HFF-Myc (cell line): ENCODE measurements at regions not wholly inside any gene's neighbourhood (a gene's known extent, or its start where the extent isn't known, plus 50 kb on each side); places are given as distances from the start of the nearest gene placed in this dataset.
"Not testable (repeated sequence)": the region's sequence is repeated elsewhere in the genome, so short reads cannot be mapped to it uniquely, and the experiment has no call there.

Experiments used
- DNase-seq: peaks from one replicate; pipeline ENCODE4 v3.0.0-alpha.2; 2011; ENCODE audit warnings: low read depth; ENCODE audit errors: extremely low read depth
- H3K4me3 ChIP-seq: replicated peaks from 2 replicates; pipeline ENCODE4 v1.5.1; 2011; ENCODE audit warnings: low read depth, mild to moderate bottlenecking, control low read depth, low read length
- TF ChIP-seq, protein P1 (sequence below): IDR thresholded peaks from 2 replicates; pipeline ENCODE4 v1.5.1; 2012; ENCODE audit warnings: mild to moderate bottlenecking, low read depth, low read length, control low read depth; ENCODE audit errors: missing control alignments

DNA sequence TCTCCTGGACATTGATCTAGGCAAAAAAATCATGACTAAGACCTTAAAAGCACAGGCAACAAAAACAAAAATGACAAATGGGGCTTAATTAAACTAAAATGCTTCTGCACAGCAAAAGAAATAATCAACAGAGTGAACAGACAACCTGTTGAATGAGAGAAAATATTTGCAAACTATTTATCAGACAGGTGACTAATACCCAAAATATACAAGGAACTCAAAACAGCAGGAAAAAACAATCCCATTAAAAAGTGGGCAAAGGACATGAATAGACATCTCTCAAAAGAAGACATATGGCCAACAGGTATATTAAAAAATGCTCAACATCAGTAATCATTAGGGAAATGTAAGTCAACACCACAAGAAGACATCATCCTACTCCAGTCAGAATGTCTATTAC, 166.8 kb downstream of the MTERF1 start:
- DNase-seq: no peak
- no peak overlapping the region for H3K4me3 ChIP-seq
- TF ChIP-seq, protein P1, sequence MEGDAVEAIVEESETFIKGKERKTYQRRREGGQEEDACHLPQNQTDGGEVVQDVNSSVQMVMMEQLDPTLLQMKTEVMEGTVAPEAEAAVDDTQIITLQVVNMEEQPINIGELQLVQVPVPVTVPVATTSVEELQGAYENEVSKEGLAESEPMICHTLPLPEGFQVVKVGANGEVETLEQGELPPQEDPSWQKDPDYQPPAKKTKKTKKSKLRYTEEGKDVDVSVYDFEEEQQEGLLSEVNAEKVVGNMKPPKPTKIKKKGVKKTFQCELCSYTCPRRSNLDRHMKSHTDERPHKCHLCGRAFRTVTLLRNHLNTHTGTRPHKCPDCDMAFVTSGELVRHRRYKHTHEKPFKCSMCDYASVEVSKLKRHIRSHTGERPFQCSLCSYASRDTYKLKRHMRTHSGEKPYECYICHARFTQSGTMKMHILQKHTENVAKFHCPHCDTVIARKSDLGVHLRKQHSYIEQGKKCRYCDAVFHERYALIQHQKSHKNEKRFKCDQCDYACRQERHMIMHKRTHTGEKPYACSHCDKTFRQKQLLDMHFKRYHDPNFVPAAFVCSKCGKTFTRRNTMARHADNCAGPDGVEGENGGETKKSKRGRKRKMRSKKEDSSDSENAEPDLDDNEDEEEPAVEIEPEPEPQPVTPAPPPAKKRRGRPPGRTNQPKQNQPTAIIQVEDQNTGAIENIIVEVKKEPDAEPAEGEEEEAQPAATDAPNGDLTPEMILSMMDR: no peak

DNA sequence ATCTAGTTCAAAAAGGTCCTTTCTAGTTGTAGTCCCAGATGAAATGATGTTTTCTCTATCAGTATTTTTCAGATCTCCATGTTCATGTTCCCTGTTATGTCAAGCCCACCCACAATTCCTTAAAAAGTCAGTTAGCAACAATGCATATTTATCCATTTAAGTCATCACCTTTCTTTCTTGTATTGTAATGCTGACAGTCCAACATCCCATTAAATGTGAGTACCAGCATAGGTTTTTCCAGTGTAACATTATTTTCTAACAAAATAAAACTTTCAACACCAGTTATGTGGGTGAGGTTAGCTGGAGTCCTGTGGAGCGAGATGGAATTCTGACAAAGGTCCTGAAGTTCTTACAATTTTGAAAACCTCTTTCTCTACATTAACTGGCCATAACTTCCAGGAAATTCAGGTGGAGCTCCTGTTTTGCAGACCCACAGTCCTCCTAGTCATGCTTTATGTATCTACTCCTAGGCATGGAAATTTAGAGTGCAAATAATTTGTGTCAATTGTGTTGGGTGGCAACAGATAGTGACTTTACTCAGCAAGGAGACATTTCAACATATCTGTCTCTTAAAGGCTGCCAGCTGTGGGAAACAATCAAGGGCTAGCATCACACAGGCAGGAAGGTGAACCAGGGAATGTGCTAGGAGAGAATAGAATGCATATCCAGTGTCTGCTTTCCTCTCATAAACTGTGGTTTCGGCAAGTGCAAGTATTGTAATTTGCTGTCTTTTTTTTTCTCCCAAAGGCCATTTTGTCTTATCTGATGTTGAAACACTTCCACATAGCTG, 162.6 kb downstream of the MTERF1 start:
- H3K4me3 ChIP-seq: no peak overlapping the region
- TF ChIP-seq, protein P1: no peak

DNA sequence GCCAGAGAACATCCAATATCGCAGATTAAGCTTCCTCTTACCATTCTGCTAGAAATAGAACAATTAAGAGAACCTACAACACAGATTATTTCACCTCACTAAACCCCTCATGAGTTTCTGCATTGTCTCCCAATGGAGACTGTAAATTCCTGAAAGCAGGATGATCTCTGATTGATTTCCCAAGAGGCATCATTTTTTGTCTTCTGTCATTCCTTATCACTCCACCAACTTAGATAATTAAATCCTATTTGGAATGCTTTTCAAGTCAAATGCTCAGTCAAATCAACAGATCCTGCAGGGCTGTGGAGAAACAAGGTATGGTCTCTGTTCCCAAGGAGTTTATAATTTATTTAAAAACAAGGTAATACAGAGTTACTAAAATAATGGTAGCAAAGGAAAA, 161.5 kb downstream of the MTERF1 start:
- TF ChIP-seq, protein P1: no peak
- no peak for DNase-seq
- no peak overlapping the region for H3K4me3 ChIP-seq

More for the DNA sequence above, 162.6 kb downstream of the MTERF1 start:
- DNase-seq: no peak

DNA sequence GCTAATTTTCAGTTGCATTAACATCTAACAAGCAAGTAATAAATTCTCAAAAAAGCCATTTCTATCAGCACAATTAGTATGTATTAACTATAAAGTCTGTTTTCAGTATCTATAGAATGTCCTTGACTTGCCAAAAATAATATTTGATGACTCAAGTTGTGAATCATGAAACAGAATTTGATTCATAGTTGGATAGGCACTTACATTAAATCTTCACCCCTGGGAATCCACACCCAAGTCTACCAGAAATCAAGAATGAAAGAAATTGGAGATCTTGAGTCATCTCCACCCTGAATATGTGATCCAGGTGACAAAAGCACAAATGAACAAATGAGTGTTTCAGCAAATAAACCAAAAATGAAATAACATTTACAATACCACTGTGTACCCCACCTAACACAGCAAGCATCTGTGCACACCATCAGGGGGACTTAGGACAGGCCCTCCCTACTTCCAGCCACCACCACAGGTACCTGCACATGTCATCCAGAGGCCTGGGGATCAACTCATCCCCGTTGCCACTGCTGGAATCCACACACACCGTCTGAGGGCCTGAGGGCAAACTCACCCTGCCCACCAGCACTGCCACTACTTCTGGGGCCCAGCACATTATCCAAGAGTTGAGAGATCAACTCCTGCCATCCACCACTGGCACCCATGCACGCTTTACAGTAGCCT, 160.1 kb downstream of the MTERF1 start:
- H3K4me3 ChIP-seq: no peak overlapping the region
- TF ChIP-seq, protein P1: no peak
- DNase-seq: no peak

DNA sequence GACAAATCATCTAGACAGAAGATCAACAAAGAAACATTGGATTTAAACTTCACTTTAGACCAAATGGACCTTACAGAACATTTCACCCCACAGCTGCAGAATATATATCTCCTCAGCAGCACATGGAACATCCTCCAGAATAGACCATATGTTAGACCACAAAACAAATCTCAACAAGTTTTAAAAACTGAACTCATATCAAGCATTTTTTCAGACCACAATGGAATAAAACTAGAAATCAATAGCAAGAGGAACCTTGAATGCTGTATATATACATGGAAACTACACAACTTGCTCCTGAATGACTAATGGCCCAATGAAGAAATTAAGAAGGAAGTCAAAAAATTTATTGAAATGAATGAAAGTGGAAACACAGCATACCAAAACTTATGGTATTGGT, 157.7 kb downstream of the MTERF1 start:
- no peak for DNase-seq
- no peak overlapping the region for H3K4me3 ChIP-seq
- TF ChIP-seq, protein P1: no peak

DNA sequence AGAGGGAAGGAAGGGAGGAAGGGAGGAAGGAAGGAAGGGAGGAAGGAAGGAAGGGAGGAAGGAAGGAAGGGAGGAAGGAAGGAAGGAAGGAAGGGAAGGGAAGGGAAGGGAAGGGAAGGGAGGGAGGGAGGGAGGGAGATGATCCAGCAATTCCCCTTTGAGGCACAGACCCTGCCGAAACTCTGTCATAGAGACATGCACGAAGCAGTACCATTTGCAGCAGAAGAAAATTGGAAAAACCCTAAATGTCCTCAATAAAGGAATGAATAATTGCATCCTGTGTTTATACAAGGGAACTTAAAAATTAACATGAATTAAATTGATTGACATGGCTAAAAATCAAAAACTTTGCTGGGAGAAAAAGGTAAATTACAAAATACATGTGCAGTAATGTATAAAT, 151.5 kb downstream of the MTERF1 start:
- not testable (repeated sequence) for DNase-seq, H3K4me3 ChIP-seq

DNA sequence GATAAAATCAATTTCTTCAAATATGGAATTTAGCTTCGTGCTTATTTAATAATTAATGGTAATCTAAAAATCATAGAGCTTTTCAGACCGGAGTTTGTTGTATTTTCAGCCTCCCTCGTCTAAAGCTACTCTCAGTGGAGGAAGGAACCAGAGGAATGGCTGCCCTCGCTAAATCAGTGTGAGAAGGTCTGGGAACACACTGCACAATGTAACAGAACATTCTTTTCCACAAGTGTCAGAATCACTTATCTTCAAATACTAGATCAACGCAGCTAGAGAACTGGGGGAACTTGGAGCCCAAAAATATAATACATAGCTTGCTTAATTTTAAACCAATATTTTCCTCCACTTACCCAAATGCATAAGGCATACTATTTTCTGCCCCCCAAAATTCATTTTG, 148.5 kb downstream of the MTERF1 start:
- TF ChIP-seq, protein P1: no peak
- DNase-seq: no peak

More for the DNA sequence above, 148.5 kb downstream of the MTERF1 start:
- H3K4me3 ChIP-seq: no peak overlapping the region
